ENCODE measurements at regions not wholly inside any gene's neighbourhood (a gene's known extent, or its start where the extent isn't known, plus 50 kb on each side); places are given as distances from the start of the nearest gene placed in this dataset.

DNA sequence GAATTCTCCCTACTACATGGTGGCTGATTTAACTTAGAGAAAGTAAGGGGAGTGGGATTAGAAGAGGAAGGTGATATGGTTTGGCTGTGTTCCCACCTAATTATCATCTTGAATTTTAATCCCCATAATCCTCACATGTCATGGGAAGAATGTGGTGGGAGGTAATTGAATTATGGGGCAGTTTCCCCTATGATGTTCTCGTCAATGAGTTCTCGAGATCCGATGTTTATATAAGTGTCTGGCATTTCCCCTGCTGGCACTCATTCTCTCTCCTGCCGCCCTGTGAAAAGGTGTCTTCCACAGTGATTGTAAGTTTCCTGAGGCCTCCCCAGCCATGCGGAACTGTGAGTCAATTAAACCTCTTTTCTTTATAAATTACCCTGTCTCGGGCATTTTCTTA lies 169.3 kb downstream of the CASP12 start:
- Histone ChIP-seq H3K23ac (ENCODE audit: insufficient read length) (no peak overlapping the region), H3K27ac (ENCODE audit: low read depth, low read length) (no peak overlapping the region)
- 98% methylated on average over 6 of the region's 6 CpGs; no CpG with 5 or more reads in 1 of the 2 experiments for WGBS, 2 experiments (ENCODE audit: extremely low coverage in 1 of 2, insufficient coverage in 1 of 2, insufficient read length in 1 of 2, insufficient replicate concordance in 2 of 2, low coverage in 1 of 2, low lambda C conversion rate in 2 of 2, missing lambda C conversion rate in 1 of 2)

More for the DNA sequence above, 169.3 kb downstream of the CASP12 start:
- Histone ChIP-seq H3K36me3 (ENCODE audit: control insufficient read depth in 2 of 4, insufficient read depth in 4 of 4, low read length in 3 of 4) (no peaks in the 10 kb centered on the region), H3K56ac (replicated peaks; ENCODE audit: insufficient read length, low read depth, low read length) (no peak overlapping the region), H3K18ac (ENCODE audit: extremely low read depth, low read length) (no peak overlapping the region), H2BK120ac (replicated peaks; ENCODE audit: low read depth, low read length) (no peak overlapping the region), H2BK5ac (ENCODE audit: low read depth, low read length) (no peak overlapping the region), H4K20me1 (replicated peaks in 1 of 2; ENCODE audit: control insufficient read depth in 1 of 2, insufficient read depth in 2 of 2, low read length in 2 of 2) (no peaks in the 10 kb centered on the region), H3K4me1 (replicated peaks in 1 of 4; ENCODE audit: control insufficient read depth in 3 of 4, insufficient read depth in 4 of 4, low read length in 3 of 4) (no peaks in the 10 kb centered on the region), H3K9me3 (ENCODE audit: insufficient read depth in 2 of 2, low read depth in 1 of 2, low read length in 1 of 2) (no peaks in the 10 kb centered on the region), H2BK12ac (ENCODE audit: low read depth, low read length) (no peak overlapping the region), H2AFZ (ENCODE audit: low read length) (no peak overlapping the region), H2AK5ac (ENCODE audit: low read depth, low read length) (no peak overlapping the region), H3K14ac (ENCODE audit: insufficient read length) (no peak overlapping the region), H3K4ac (replicated peaks; ENCODE audit: insufficient read length, low read depth, low read length) (no peak overlapping the region), H3K79me1 (ENCODE audit: low read depth, low read length) (no peaks in the 10 kb centered on the region), H3K79me2 (ENCODE audit: control insufficient read depth in 1 of 2, insufficient read depth in 2 of 2, low read length in 2 of 2) (no peaks in the 10 kb centered on the region), H3K27me3 (replicated peaks in 1 of 4; ENCODE audit: control insufficient read depth in 3 of 4, extremely low read depth in 1 of 4, insufficient read depth in 3 of 4, low read length in 3 of 4) (no peaks in the 10 kb centered on the region), H3K23me2 (ENCODE audit: low read depth, low read length) (no peaks in the 10 kb centered on the region), H4K8ac (ENCODE audit: extremely low read depth, insufficient read depth, low read length) (no peak overlapping the region), H4K91ac (replicated peaks; ENCODE audit: insufficient read length, low read length) (no peak overlapping the region), H2BK15ac (ENCODE audit: low read length) (no peak overlapping the region), H3K9ac (replicated peaks in 1 of 4; ENCODE audit: extremely low read depth in 1 of 4, low read depth in 3 of 4, low read length in 3 of 4) (no peak overlapping the region), H3K4me2 (ENCODE audit: insufficient read depth in 1 of 2, low read depth in 2 of 2, low read length in 2 of 2) (no peak overlapping the region), H2BK20ac (ENCODE audit: low read length) (no peak overlapping the region), H4K5ac (ENCODE audit: insufficient read length, low read depth, low read length) (no peak overlapping the region), H3K4me3 (ENCODE audit: extremely low read depth in 1 of 4, insufficient read depth in 2 of 4, low read depth in 3 of 4, low read length in 4 of 4) (no peak overlapping the region)
- DNase-seq (ENCODE audit: low read depth in 1 of 2, low spot score in 2 of 2) (no peak), FAIRE-seq (no peak)
- CTCF ChIA-PET (ENCODE audit: partially characterized antibody): no interaction called here
- POLR2A ChIA-PET (ENCODE audit: partially characterized antibody): no interaction called here
- TF ChIP-seq KDM4A (IDR thresholded peaks at IDR 0.05; ENCODE audit: low read depth, low read length, severe bottlenecking) (no peak), CTBP2 (IDR thresholded peaks at IDR 0.05; ENCODE audit: borderline replicate concordance, insufficient read depth, insufficient read length, low read length) (no peak), TCF12 (IDR thresholded peaks at IDR 0.05; ENCODE audit: low read depth, low read length) (no peak), HDAC6 (IDR thresholded peaks at IDR 0.05; ENCODE audit: low read depth, low read length) (no peak), PHF8 (conservative IDR thresholded peaks at IDR 0.05; ENCODE audit: low read depth, low read length) (no peak), SIRT6 (IDR thresholded peaks at IDR 0.05; ENCODE audit: low read length) (no peak), KDM5A (IDR thresholded peaks at IDR 0.05; ENCODE audit: low read length) (no peak), RXRA (IDR thresholded peaks at IDR 0.05; ENCODE audit: insufficient read depth, low read depth, low read length) (no peak), GTF2F1 (IDR thresholded peaks at IDR 0.05; ENCODE audit: borderline replicate concordance, low read depth, low read length) (no peak), EP300 (IDR thresholded peaks at IDR 0.05; ENCODE audit: borderline replicate concordance in 1 of 2, low read depth in 2 of 2, low read length in 2 of 2) (no peak), SAP30 (IDR thresholded peaks at IDR 0.05; ENCODE audit: insufficient read depth, insufficient replicate concordance, low read length) (no peak), TBP (IDR thresholded peaks at IDR 0.05; ENCODE audit: low read depth, low read length) (no peak), MAFK (IDR thresholded peaks at IDR 0.05; ENCODE audit: low read depth, low read length) (no peak)
- TF ChIP-seq, protein P1, sequence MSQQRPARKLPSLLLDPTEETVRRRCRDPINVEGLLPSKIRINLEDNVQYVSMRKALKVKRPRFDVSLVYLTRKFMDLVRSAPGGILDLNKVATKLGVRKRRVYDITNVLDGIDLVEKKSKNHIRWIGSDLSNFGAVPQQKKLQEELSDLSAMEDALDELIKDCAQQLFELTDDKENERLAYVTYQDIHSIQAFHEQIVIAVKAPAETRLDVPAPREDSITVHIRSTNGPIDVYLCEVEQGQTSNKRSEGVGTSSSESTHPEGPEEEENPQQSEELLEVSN (IDR thresholded peaks at IDR 0.05): no peak

Data from H1 (cell line).